PC-9 (cell line): ENCODE measurements at regions not wholly inside any gene's neighbourhood (a gene's known extent, or its start where the extent isn't known, plus 50 kb on each side); places are given as distances from the start of the nearest gene placed in this dataset.

Experiments
- BruUV-seq: library from RNA; stranded (reverse); fragments of 400-500 nt; replicated peaks from 2 replicates; lab custom pipeline; 2021; lab: Mats Ljungman, UMichigan
- CTCF ChIA-PET: fragments of 300-600 bp; sonication (Branson Sonifier 250); formaldehyde crosslinking; loops from one replicate; lab custom pipeline; 2022; ENCODE audit warnings: antibody characterized with exemption; lab: Charles Lee
- POLR2A ChIA-PET: fragments of 300-600 bp; sonication (Branson Sonifier 250); formaldehyde crosslinking; loops from one replicate; lab custom pipeline; 2022; ENCODE audit warnings: antibody characterized with exemption; ENCODE audit not compliant: unreplicated experiment; lab: Charles Lee
- DNase-seq, 2 experiments: peaks; one replicate each; pipeline versions ENCODE4 v3.0.0 to v3.0.0-alpha.2; 2015 to 2022; ENCODE audit warnings: mixed read lengths in 1 of 2
- H2AFZ ChIP-seq: fragments of 200-600 bp; sonication (generic); 2 replicates; pipeline ENCODE4 v1.8.1; 2017; ENCODE audit warnings: antibody characterized with exemption
- H3F3A ChIP-seq: fragments of 200-600 bp; sonication (generic); 2 replicates; pipeline ENCODE4 v1.8.1; 2017; ENCODE audit warnings: antibody characterized with exemption, mild to moderate bottlenecking, low read depth; ENCODE audit not compliant: insufficient read depth
- H3K27ac ChIP-seq: fragments of 200-600 bp; sonication (generic); 2 replicates; pipeline ENCODE4 v1.6.1; 2016; ENCODE audit warnings: mixed run types
- H3K27me3 ChIP-seq: fragments of 200-600 bp; sonication (generic); 2 replicates; pipeline ENCODE4 v1.6.1; 2016; ENCODE audit warnings: low read depth, mixed run types; ENCODE audit not compliant: insufficient read depth
- H3K36me3 ChIP-seq: fragments of 200-600 bp; sonication (generic); 2 replicates; pipeline ENCODE4 v1.6.1; 2016; ENCODE audit warnings: low read depth, mixed run types
- H3K4me1 ChIP-seq: fragments of 200-600 bp; sonication (generic); replicated peaks from 2 replicates; pipeline ENCODE4 v1.6.1; 2016; ENCODE audit warnings: mixed run types; ENCODE audit not compliant: insufficient read depth
- H3K4me2 ChIP-seq: fragments of 200-600 bp; sonication (generic); 2 replicates; pipeline ENCODE4 v1.6.1; 2017; ENCODE audit warnings: mixed run types
- H3K4me3 ChIP-seq: fragments of 200-600 bp; sonication (generic); 2 replicates; pipeline ENCODE4 v1.6.1; 2016; ENCODE audit warnings: mixed run types
- H3K79me2 ChIP-seq: fragments of 200-600 bp; sonication (generic); 2 replicates; pipeline ENCODE4 v1.6.1; 2017; ENCODE audit warnings: low read depth, mixed run types
- H3K9me2 ChIP-seq: fragments of 200-600 bp; sonication (generic); 2 replicates; pipeline ENCODE4 v1.8.1; 2017; ENCODE audit warnings: mild to moderate bottlenecking; ENCODE audit not compliant: insufficient read depth
- H3K9me3 ChIP-seq: fragments of 200-600 bp; sonication (generic); 2 replicates; pipeline ENCODE4 v1.8.1; 2016; ENCODE audit warnings: low read depth; ENCODE audit not compliant: insufficient read depth
- H4K20me1 ChIP-seq: fragments of 200-600 bp; sonication (generic); 2 replicates; pipeline ENCODE4 v1.8.1; 2017; ENCODE audit not compliant: insufficient read depth
- CTCF ChIP-seq: fragments of 200-600 bp; sonication (generic); conservative IDR thresholded peaks from 2 replicates; pipeline ENCODE4 v1.6.1; 2017; ENCODE audit warnings: mixed run types, antibody characterized with exemption, mild to moderate bottlenecking, moderate library complexity
- EZH2 ChIP-seq: fragments of 200-600 bp; sonication (generic); IDR thresholded peaks from 2 replicates; pipeline ENCODE4 v1.8.0; 2017; ENCODE audit warnings: antibody characterized with exemption, low read depth
- intact Hi-C: fragments of 100-400 bp; cut with micrococcal nuclease; formaldehyde crosslinking; loops from one replicate; pipeline ENCODE4 v1.10.0; 2022; ENCODE audit not compliant: unreplicated experiment

- Histone ChIP-seq H3K79me2 (no peaks in the 10 kb centered on the region), H3F3A (peaks cover 17% of the 10 kb centered on the region; the same call in 1 of the 2 replicates), H3K9me3 (no peaks in the 10 kb centered on the region; the same call in 1 of the 2 replicates), H2AFZ (no peak overlapping the region), H3K4me3 (no peak overlapping the region), H3K27me3 (no peaks in the 10 kb centered on the region), H3K4me1 (peaks cover 32% of the 10 kb centered on the region), H3K36me3 (no peaks in the 10 kb centered on the region), H3K27ac (no peak overlapping the region), H4K20me1 (no peaks in the 10 kb centered on the region), H3K9me2 (no peaks in the 10 kb centered on the region), H3K4me2 (no peak overlapping the region)
- BruUV-seq: no TSS peak
- intact Hi-C loops: loop anchor here (5.0 kb wide), 1 partner anchor 40 kb away; no protein-coding TSS in a partner anchor
- peak; percentile 3 to 80 for DNase-seq
- CTCF ChIA-PET: interaction anchor here (0.6 kb wide), 1 partner anchor 23 kb away, joined by 3 read pairs; no protein-coding TSS in a partner anchor
- TF ChIP-seq CTCF: no peak
- no peak for TF ChIP-seq EZH2
- POLR2A ChIA-PET: no interaction called here
Observed at GRCh38 chr5:136656811-136657210, 291.5 kb upstream of the TRPC7 start.

- H3K27ac ChIP-seq: peak overlapping the region; percentile 50
Observed at GRCh38 chr5:136655468-136655867, 290.1 kb upstream of the TRPC7 start.

GRCh38 chr5:136646915-136647314, 281.6 kb upstream of the TRPC7 start:
- no peak for TF ChIP-seq CTCF
- no peak for TF ChIP-seq EZH2
- no peak for DNase-seq
- ChIA-PET CTCF (no interaction called here), POLR2A (no interaction called here)
- H3K4me2 ChIP-seq: no peak overlapping the region
- H3K4me1 ChIP-seq: no peaks in the 10 kb centered on the region
- H4K20me1 ChIP-seq: no peaks in the 10 kb centered on the region
- H3K27me3 ChIP-seq: no peaks in the 10 kb centered on the region
- H3K9me3 ChIP-seq: no peaks in the 10 kb centered on the region
- no peaks in the 10 kb centered on the region for H3K9me2 ChIP-seq
- BruUV-seq: no TSS peak
- no peaks in the 10 kb centered on the region for H3K79me2 ChIP-seq
- no peaks in the 10 kb centered on the region for H3F3A ChIP-seq
- H3K27ac ChIP-seq: no peak overlapping the region
- no peak overlapping the region for H3K4me3 ChIP-seq
- H3K36me3 ChIP-seq: no peaks in the 10 kb centered on the region
- intact Hi-C loops: no loop called here
- no peak overlapping the region for H2AFZ ChIP-seq

More at GRCh38 chr5:136655468-136655867, 290.1 kb upstream of the TRPC7 start:
- no peaks in the 10 kb centered on the region for H4K20me1 ChIP-seq
- ChIA-PET CTCF (no interaction called here), POLR2A (interaction anchor here (0.5 kb wide), 1 partner anchor 74 kb away, joined by 6 read pairs; no protein-coding TSS in a partner anchor)
- no peaks in the 10 kb centered on the region for H3K79me2 ChIP-seq
- peak; percentile 19 to 95 for DNase-seq
- H3K4me3 ChIP-seq: no peak overlapping the region
- H3K4me1 ChIP-seq: peaks cover 32% of the 10 kb centered on the region
- H2AFZ ChIP-seq: no peak overlapping the region
- intact Hi-C loops: loop anchor here (5.0 kb wide), 1 partner anchor 38 kb away; no protein-coding TSS in a partner anchor
- TF ChIP-seq CTCF (no peak), EZH2 (no peak)
- no TSS peak for BruUV-seq
- H3K9me3 ChIP-seq: no peaks in the 10 kb centered on the region; the same call in 1 of the 2 replicates
- H3F3A ChIP-seq: peaks cover 17% of the 10 kb centered on the region; the same call in 1 of the 2 replicates
- H3K36me3 ChIP-seq: no peaks in the 10 kb centered on the region
- no peaks in the 10 kb centered on the region for H3K27me3 ChIP-seq
- H3K4me2 ChIP-seq: peak overlapping the region; percentile 42
- H3K9me2 ChIP-seq: no peaks in the 10 kb centered on the region
